ENCODE measurements at regions not wholly inside any gene's neighbourhood (a gene's known extent, or its start where the extent isn't known, plus 50 kb on each side); places are given as distances from the start of the nearest gene placed in this dataset.

DNA sequence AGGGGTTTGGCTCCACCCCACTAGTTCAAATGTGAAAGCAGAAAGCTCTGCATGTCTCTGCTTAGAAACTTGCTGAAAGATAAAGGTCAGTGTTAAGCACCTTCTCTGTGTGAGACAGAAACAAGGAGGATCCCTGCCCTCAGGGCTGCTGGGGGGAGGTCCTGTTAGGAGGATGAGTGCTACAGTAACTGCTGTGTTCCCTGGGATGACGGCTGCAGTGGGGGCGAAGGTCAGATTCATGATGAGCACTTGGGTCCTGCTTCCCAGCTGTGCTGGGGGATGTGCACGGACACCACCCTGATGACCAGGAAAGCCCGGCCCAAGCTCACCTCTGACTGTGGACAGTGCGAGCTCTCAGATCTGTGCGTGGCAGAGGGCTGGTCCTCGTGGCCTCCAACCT is 252.6 kb downstream of the DLL1 start:
- TF ChIP-seq, protein P1, sequence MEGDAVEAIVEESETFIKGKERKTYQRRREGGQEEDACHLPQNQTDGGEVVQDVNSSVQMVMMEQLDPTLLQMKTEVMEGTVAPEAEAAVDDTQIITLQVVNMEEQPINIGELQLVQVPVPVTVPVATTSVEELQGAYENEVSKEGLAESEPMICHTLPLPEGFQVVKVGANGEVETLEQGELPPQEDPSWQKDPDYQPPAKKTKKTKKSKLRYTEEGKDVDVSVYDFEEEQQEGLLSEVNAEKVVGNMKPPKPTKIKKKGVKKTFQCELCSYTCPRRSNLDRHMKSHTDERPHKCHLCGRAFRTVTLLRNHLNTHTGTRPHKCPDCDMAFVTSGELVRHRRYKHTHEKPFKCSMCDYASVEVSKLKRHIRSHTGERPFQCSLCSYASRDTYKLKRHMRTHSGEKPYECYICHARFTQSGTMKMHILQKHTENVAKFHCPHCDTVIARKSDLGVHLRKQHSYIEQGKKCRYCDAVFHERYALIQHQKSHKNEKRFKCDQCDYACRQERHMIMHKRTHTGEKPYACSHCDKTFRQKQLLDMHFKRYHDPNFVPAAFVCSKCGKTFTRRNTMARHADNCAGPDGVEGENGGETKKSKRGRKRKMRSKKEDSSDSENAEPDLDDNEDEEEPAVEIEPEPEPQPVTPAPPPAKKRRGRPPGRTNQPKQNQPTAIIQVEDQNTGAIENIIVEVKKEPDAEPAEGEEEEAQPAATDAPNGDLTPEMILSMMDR (conservative IDR thresholded peaks at IDR 0.05; ENCODE audit: low read depth in 2 of 2): no peak
- TF ChIP-seq, protein P2, sequence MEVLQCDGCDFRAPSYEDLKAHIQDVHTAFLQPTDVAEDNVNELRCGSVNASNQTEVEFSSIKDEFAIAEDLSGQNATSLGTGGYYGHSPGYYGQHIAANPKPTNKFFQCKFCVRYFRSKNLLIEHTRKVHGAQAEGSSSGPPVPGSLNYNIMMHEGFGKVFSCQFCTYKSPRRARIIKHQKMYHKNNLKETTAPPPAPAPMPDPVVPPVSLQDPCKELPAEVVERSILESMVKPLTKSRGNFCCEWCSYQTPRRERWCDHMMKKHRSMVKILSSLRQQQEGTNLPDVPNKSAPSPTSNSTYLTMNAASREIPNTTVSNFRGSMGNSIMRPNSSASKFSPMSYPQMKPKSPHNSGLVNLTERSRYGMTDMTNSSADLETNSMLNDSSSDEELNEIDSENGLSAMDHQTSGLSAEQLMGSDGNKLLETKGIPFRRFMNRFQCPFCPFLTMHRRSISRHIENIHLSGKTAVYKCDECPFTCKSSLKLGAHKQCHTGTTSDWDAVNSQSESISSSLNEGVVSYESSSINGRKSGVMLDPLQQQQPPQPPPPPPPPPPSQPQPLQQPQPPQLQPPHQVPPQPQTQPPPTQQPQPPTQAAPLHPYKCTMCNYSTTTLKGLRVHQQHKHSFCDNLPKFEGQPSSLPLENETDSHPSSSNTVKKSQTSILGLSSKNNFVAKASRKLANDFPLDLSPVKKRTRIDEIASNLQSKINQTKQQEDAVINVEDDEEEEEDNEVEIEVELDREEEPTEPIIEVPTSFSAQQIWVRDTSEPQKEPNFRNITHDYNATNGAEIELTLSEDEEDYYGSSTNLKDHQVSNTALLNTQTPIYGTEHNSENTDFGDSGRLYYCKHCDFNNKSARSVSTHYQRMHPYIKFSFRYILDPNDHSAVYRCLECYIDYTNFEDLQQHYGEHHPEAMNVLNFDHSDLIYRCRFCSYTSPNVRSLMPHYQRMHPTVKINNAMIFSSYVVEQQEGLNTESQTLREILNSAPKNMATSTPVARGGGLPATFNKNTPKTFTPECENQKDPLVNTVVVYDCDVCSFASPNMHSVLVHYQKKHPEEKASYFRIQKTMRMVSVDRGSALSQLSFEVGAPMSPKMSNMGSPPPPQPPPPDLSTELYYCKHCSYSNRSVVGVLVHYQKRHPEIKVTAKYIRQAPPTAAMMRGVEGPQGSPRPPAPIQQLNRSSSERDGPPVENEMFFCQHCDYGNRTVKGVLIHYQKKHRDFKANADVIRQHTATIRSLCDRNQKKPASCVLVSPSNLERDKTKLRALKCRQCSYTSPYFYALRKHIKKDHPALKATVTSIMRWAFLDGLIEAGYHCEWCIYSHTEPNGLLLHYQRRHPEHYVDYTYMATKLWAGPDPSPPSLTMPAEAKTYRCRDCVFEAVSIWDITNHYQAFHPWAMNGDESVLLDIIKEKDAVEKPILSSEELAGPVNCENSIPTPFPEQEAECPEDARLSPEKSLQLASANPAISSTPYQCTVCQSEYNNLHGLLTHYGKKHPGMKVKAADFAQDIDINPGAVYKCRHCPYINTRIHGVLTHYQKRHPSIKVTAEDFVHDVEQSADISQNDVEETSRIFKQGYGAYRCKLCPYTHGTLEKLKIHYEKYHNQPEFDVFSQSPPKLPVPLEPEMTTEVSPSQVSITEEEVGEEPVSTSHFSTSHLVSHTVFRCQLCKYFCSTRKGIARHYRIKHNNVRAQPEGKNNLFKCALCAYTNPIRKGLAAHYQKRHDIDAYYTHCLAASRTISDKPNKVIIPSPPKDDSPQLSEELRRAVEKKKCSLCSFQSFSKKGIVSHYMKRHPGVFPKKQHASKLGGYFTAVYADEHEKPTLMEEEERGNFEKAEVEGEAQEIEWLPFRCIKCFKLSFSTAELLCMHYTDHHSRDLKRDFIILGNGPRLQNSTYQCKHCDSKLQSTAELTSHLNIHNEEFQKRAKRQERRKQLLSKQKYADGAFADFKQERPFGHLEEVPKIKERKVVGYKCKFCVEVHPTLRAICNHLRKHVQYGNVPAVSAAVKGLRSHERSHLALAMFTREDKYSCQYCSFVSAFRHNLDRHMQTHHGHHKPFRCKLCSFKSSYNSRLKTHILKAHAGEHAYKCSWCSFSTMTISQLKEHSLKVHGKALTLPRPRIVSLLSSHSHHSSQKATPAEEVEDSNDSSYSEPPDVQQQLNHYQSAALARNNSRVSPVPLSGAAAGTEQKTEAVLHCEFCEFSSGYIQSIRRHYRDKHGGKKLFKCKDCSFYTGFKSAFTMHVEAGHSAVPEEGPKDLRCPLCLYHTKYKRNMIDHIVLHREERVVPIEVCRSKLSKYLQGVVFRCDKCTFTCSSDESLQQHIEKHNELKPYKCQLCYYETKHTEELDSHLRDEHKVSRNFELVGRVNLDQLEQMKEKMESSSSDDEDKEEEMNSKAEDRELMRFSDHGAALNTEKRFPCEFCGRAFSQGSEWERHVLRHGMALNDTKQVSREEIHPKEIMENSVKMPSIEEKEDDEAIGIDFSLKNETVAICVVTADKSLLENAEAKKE (CRISPR knock-in tag; IDR thresholded peaks at IDR 0.05): no peak
- TF ChIP-seq POLR2AphosphoS5 (IDR thresholded peaks at IDR 0.05; ENCODE audit: low read depth) (no peak), CREB1 (CRISPR knock-in tag; IDR thresholded peaks at IDR 0.05; ENCODE audit: low read depth) (no peak)
- no peak overlapping the region for H3K27ac Mint-ChIP-seq
- H3K4me1 ChIP-seq (ENCODE audit: insufficient read depth): no peaks in the 10 kb centered on the region; the same call in 1 of the 2 replicates
- peaks cover 20% of the 10 kb centered on the region for H3K27me3 Mint-ChIP-seq (ENCODE audit: insufficient read depth, low read depth, poor library complexity)
- no peak overlapping the region for H3K4me3 Mint-ChIP-seq
- H2AFZ ChIP-seq: no peak overlapping the region
- no peaks in the 10 kb centered on the region for H3K27me3 ChIP-seq (ENCODE audit: insufficient read depth)
- peaks cover 42% of the 10 kb centered on the region for H3K9me3 Mint-ChIP-seq
- ATAC-seq: peak; percentile 58
- 0 out of 2 replicates have a peak, but pooled peaks cover 6% of the 10 kb centered on the region for H3K36me3 ChIP-seq (ENCODE audit: insufficient read depth)
- H3K4me2 ChIP-seq: no peak overlapping the region
- no peaks in the 10 kb centered on the region for H3K79me2 ChIP-seq (replicated peaks; ENCODE audit: insufficient read depth)
- no peak for DNase-seq (ENCODE audit: low spot score)
- H3K4me1 Mint-ChIP-seq: peaks cover 32% of the 10 kb centered on the region
- H4K20me1 ChIP-seq (replicated peaks; ENCODE audit: insufficient read depth): no peaks in the 10 kb centered on the region
- no peak overlapping the region for H3K4me3 ChIP-seq
- H3K36me3 Mint-ChIP-seq (ENCODE audit: low read depth): peaks cover 30% of the 10 kb centered on the region
- H3F3A ChIP-seq (replicated peaks; ENCODE audit: low read depth): no peaks in the 10 kb centered on the region
- H3K9me2 ChIP-seq (ENCODE audit: insufficient read depth): no peaks in the 10 kb centered on the region; the same call in 1 of the 2 replicates
- no peak overlapping the region for H3K27ac ChIP-seq (ENCODE audit: low read depth)

All from GM23338 (cell line).